Gastrocnemius medialis (tissue), 4 donors: ENCODE measurements at regions not wholly inside any gene's neighbourhood (a gene's known extent, or its start where the extent isn't known, plus 50 kb on each side); places are given as distances from the start of the nearest gene placed in this dataset.

Experiments
- ATAC-seq, 2 donors: fragments of 150-250 bp; one replicate each; pipeline ENCODE4 v1.9.1; 2016
- DNase-seq, 2 donors: peaks; one replicate each; pipeline ENCODE4 v3.0.0-alpha.2; 2019
- H3K27ac ChIP-seq, 4 donors: fragments of 200-600 bp; sonication (generic); 1 replicate in 1 of 4; 2 replicates in 3 of 4; pipeline ENCODE4 v1.5.1; 2016 to 2018; ENCODE audit warnings: mild to moderate bottlenecking in 2 of 4, moderate library complexity in 1 of 4
- H3K27me3 ChIP-seq, 3 donors: fragments of 200-600 bp; sonication (generic) in 2 of 3; 1 replicate in 1 of 3; 2 replicates in 2 of 3; pipeline versions ENCODE4 v1.5.1 to v1.6.0; 2016 to 2019; ENCODE audit warnings: mild to moderate bottlenecking in 1 of 3, moderate library complexity in 1 of 3
- H3K36me3 ChIP-seq, 2 donors: fragments of 200-600 bp; sonication (generic) in 1 of 2; one replicate each; pipeline ENCODE4 v1.5.1; 2017 to 2018
- H3K4me1 ChIP-seq, 2 donors: fragments of 200-600 bp; sonication (generic) in 1 of 2; one replicate each; pipeline ENCODE4 v1.5.1; 2016 to 2017; ENCODE audit warnings: mild to moderate bottlenecking in 2 of 2
- H3K4me3 ChIP-seq, 4 donors: fragments of 200-600 bp; sonication (generic) in 3 of 4; 1 replicate in 1 of 4; 2 replicates in 3 of 4; pipeline ENCODE4 v1.5.1; 2016 to 2019; ENCODE audit warnings: mild to moderate bottlenecking in 2 of 4
- H3K9me3 ChIP-seq, 3 donors: fragments of 200-600 bp; sonication (generic) in 2 of 3; 1 replicate in 1 of 3; 2 replicates in 2 of 3; pipeline ENCODE4 v1.5.1; 2016 to 2019
- POLR2A ChIP-seq, 2 donors: fragments of 450-650 bp; IDR thresholded peaks; one replicate each; pipeline ENCODE4 v1.6.1; 2017; ENCODE audit warnings: antibody characterized with exemption in 2 of 2, mild to moderate bottlenecking in 2 of 2, moderate library complexity in 2 of 2
- in situ Hi-C, 4 donors: fragments of 200-750 bp; cut with MboI; loops; one replicate each; pipeline versions ENCODE4 v1.15.0 to v1.8.0; 2017; ENCODE audit warnings: low sequenced_read_pairs in 4 of 4
- intact Hi-C: fragments of 100-400 bp; cut with DNase I; formaldehyde crosslinking; loops from one replicate; pipeline ENCODE4 v1.15.1; 2023; ENCODE audit warnings: low total_unique reads
- TF ChIP-seq, protein P1 (sequence below), 5 experiments: fragments of 450-650 bp in 3 of 5; fragments of 200-600 bp in 2 of 5; sonication (generic) in 2 of 5; IDR thresholded peaks in 4 of 5; conservative IDR thresholded peaks in 1 of 5; 1 replicate in 4 of 5; 2 replicates in 1 of 5; pipeline ENCODE4 v1.5.1; 2016 to 2019; ENCODE audit warnings: antibody characterized with exemption in 5 of 5, mild to moderate bottlenecking in 3 of 5, moderate library complexity in 3 of 5

DNA sequence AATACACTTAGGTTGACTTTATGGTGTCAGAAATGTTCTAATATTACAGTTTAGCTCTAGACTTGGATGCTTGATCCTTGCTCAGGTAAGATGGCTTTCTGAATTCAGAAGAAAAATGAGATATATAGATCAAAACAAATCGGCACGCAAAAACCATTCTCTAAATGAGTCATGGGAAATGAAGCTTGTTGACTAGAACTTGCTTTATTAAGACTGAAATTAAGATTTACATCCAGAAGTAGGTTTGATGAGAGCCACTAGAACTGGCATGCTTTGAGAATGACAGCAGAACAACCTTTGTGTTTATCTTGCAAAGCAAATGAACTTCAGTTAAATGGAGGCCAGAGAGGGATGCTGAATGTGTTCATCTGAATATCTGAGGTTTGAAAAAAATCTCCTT, 304.9 kb upstream of the KLF3 start:
- Histone ChIP-seq H3K36me3 (no peaks in the 10 kb centered on the region), H3K4me3 (no peak overlapping the region), H3K4me1 (no peaks in the 10 kb centered on the region), H3K27me3 (no peaks in the 10 kb centered on the region), H3K9me3 (no peaks in the 10 kb centered on the region), H3K27ac (no peak overlapping the region)
- intact Hi-C loops (no loop called here), in situ Hi-C loops (no loop called here)
- TF ChIP-seq, protein P1, sequence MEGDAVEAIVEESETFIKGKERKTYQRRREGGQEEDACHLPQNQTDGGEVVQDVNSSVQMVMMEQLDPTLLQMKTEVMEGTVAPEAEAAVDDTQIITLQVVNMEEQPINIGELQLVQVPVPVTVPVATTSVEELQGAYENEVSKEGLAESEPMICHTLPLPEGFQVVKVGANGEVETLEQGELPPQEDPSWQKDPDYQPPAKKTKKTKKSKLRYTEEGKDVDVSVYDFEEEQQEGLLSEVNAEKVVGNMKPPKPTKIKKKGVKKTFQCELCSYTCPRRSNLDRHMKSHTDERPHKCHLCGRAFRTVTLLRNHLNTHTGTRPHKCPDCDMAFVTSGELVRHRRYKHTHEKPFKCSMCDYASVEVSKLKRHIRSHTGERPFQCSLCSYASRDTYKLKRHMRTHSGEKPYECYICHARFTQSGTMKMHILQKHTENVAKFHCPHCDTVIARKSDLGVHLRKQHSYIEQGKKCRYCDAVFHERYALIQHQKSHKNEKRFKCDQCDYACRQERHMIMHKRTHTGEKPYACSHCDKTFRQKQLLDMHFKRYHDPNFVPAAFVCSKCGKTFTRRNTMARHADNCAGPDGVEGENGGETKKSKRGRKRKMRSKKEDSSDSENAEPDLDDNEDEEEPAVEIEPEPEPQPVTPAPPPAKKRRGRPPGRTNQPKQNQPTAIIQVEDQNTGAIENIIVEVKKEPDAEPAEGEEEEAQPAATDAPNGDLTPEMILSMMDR (IDR thresholded peaks at IDR 0.05 in 4 of 5, conservative IDR thresholded peaks at IDR 0.05 in 1 of 5): no peak
- TF ChIP-seq POLR2A (IDR thresholded peaks at IDR 0.05): no peak
- DNase-seq (no peak), ATAC-seq (no peak)

DNA sequence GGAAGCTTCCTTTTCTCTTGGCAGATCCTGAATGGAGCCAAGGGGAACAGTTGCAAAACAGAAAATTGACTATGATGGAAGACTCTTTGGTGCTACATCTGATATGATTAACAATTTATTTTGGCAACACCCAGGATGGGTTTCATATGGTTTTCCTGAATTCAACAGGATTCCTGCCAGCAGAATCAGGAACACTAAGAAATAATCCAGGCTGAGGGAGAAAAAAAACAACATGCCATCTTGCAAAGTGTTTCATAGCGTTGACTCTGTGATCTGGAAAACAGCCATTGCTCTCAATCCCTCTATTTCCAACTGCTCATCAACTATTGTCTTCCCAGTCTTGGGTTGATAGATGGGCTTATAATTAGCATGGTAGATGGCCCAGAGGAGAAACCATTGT, 303.8 kb upstream of the KLF3 start:
- no peaks in the 10 kb centered on the region for H3K27me3 ChIP-seq
- H3K36me3 ChIP-seq: no peaks in the 10 kb centered on the region
- H3K4me1 ChIP-seq: no peaks in the 10 kb centered on the region
- no peak overlapping the region for H3K27ac ChIP-seq
- no peak for TF ChIP-seq POLR2A (IDR thresholded peaks at IDR 0.05)
- TF ChIP-seq, protein P1 (IDR thresholded peaks at IDR 0.05 in 4 of 5, conservative IDR thresholded peaks at IDR 0.05 in 1 of 5): no peak
- no peaks in the 10 kb centered on the region for H3K9me3 ChIP-seq
- intact Hi-C loops: no loop called here
- H3K4me3 ChIP-seq: no peak overlapping the region
- in situ Hi-C loops: no loop called here
- DNase-seq: no peak
- ATAC-seq: no peak

DNA sequence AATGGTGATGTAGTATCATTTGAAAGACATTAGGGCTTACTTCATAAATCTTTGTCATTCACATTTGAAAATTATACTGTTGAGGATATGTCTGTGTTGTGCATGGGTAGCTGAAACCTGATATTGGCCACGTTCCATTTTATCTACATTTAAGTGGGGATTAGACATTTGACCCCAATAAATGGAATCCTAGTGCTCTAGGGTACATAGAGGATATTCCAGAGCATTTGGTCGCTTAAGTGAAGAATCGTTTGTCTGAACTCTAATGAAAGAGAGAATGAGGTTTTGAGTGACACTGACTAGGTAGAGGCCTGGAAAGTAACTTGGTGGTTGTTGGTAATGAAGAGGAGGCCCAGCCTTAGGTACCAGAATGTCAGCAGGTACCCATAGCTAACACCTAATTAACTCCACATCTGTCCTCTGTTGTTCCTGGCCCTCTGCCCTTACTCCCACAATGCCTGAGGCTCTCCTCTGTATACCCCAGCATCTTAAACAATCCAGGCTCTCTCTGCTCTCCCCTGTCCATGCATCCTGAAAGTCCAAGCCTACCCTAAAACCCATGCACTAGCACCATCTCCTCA, 299.5 kb upstream of the KLF3 start:
- in situ Hi-C loops: no loop called here
- no peak for TF ChIP-seq POLR2A (IDR thresholded peaks at IDR 0.05)
- ATAC-seq (no peak), DNase-seq (no peak)
- Histone ChIP-seq H3K36me3 (no peaks in the 10 kb centered on the region), H3K27ac (no peak overlapping the region), H3K27me3 (no peaks in the 10 kb centered on the region), H3K4me3 (no peak overlapping the region), H3K9me3 (no peaks in the 10 kb centered on the region), H3K4me1 (peaks cover 0 to 5% of the 10 kb centered on the region in 2 donors)
- intact Hi-C loops: no loop called here

DNA sequence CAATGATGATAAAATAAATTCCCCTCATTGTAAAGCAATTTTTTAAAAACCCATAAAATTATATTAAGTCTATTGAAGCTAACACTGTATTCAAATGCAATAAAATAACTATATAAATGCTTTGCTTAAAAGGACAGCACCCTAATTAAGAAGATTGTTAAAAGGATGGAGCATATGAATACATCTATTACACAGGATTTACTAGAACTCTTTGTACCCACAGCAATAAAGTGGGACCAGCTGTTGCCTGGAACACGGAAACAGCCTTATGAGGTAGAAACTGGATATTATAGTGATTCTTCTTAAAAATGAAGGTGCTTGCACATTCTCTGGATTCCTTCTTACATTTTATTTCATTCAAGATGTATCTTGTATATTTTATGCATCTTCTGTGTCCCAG, 298.7 kb upstream of the KLF3 start:
- no peaks in the 10 kb centered on the region for H3K27me3 ChIP-seq
- intact Hi-C loops (no loop called here), in situ Hi-C loops (no loop called here)
- H3K27ac ChIP-seq: no peak overlapping the region
- no peaks in the 10 kb centered on the region for H3K36me3 ChIP-seq
- DNase-seq: no peak
- TF ChIP-seq, protein P1 (IDR thresholded peaks at IDR 0.05 in 4 of 5, conservative IDR thresholded peaks at IDR 0.05 in 1 of 5): no peak
- TF ChIP-seq POLR2A (IDR thresholded peaks at IDR 0.05): no peak
- H3K4me3 ChIP-seq: no peak overlapping the region
- ATAC-seq: no peak
- peaks cover 0 to 5% of the 10 kb centered on the region in 2 donors for H3K4me1 ChIP-seq
- H3K9me3 ChIP-seq: no peaks in the 10 kb centered on the region

DNA sequence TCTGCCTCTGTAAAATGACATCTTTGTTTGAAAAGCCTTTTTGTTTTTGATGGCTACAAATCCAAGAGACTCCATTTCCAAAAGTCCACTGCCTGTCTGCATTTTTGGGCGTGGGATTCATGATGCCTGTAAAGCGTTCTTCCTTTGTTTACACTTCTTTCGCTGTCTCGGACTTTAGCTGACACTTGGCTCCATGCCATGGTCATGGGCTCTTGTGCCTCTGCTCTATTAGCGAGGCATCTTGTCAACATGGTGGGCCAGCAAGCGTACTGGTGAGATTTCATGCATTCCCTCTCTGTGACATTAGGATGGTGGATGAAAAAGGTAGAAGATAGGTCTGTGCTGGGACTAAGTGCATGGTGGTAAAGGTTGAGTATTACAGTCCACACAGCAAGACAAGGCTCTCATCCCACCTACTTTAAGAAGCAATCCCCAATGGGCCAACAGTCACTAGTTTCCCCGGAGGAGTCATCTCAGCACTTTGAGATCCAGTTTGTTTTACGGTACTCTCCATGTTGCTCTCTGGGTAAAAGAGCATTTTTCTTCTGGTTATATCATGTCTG, 298.2 kb upstream of the KLF3 start:
- in situ Hi-C loops: no loop called here
- TF ChIP-seq POLR2A (IDR thresholded peaks at IDR 0.05): no peak
- TF ChIP-seq, protein P1 (IDR thresholded peaks at IDR 0.05 in 4 of 5, conservative IDR thresholded peaks at IDR 0.05 in 1 of 5): no peak
- Histone ChIP-seq H3K27me3 (no peaks in the 10 kb centered on the region), H3K4me3 (no peak overlapping the region), H3K27ac (no peak overlapping the region), H3K36me3 (no peaks in the 10 kb centered on the region), H3K9me3 (no peaks in the 10 kb centered on the region), H3K4me1 (peaks cover 0 to 5% of the 10 kb centered on the region in 2 donors)
- ATAC-seq: no peak
- DNase-seq: no peak
- intact Hi-C loops: no loop called here
